Calu3 (cell line): ENCODE measurements at regions not wholly inside any gene's neighbourhood (a gene's known extent, or its start where the extent isn't known, plus 50 kb on each side); places are given as distances from the start of the nearest gene placed in this dataset.
"Not testable (repeated sequence)": the region's sequence is repeated elsewhere in the genome, so short reads cannot be mapped to it uniquely, and the experiment has no call there.

ENCODE experiments used
- BruUV-seq: library from RNA; stranded (reverse); fragments of 400-500 nt; replicated peaks from 2 replicates; lab custom pipeline; 2021; lab: Mats Ljungman, UMichigan
- CTCF ChIA-PET: fragments of 300-600 bp; sonication (Branson Sonifier 250); formaldehyde crosslinking; loops from one replicate; lab custom pipeline; 2022; ENCODE audit warnings: antibody characterized with exemption; lab: Charles Lee
- DNase-seq: peaks from one replicate; pipeline ENCODE4 v3.0.0; 2022
- H3K27ac Mint-ChIP-seq: one replicate; pipeline ENCODE4 v1.8.0; 2022; ENCODE audit warnings: mixed read lengths; ENCODE audit not compliant: unreplicated experiment
- H3K27me3 Mint-ChIP-seq: one replicate; pipeline ENCODE4 v1.8.0; 2022; ENCODE audit warnings: mixed read lengths; ENCODE audit not compliant: unreplicated experiment
- H3K36me3 Mint-ChIP-seq: one replicate; pipeline ENCODE4 v1.8.0; 2022; ENCODE audit warnings: mild to moderate bottlenecking, moderate library complexity, mixed read lengths; ENCODE audit not compliant: insufficient read depth, unreplicated experiment
- H3K4me1 Mint-ChIP-seq: one replicate; pipeline ENCODE4 v1.8.0; 2022; ENCODE audit warnings: mild to moderate bottlenecking, low read depth, mixed read lengths; ENCODE audit not compliant: unreplicated experiment
- H3K4me3 Mint-ChIP-seq: one replicate; pipeline ENCODE4 v1.8.0; 2022; ENCODE audit warnings: mild to moderate bottlenecking, low read depth, moderate library complexity, mixed read lengths; ENCODE audit not compliant: unreplicated experiment
- H3K9me3 Mint-ChIP-seq: one replicate; pipeline ENCODE4 v1.8.0; 2022; ENCODE audit warnings: low read depth, mixed read lengths; ENCODE audit not compliant: unreplicated experiment
- intact Hi-C: fragments of 100-400 bp; cut with micrococcal nuclease; formaldehyde crosslinking; loops from one replicate; pipeline ENCODE4 v1.10.0; 2022; ENCODE audit not compliant: unreplicated experiment
- TF ChIP-seq, protein P1 (sequence below): fragments of 200-600 bp; IDR thresholded peaks from one replicate; pipeline ENCODE4 v1.8.0; 2022; ENCODE audit warnings: antibody characterized with exemption; ENCODE audit not compliant: unreplicated experiment

DNA sequence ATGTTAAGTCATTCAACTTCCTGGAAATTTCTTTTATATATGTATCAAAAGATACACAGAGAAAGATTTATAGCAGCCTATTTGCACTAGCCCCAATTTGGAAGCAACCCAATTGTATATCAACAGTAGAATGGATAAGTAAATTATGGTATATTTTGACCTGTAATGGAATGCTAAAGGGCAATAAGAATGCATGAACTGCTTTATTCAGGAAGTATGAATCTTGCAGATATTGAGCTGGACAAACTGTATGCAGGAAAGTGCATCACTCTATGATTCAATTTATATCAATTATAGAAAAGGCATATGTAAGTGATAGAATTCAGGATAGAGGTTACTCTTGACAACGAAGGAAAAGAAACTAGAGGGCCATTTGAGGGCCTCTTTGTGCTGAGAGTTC lies 913.1 kb upstream of the FBXO33 start:
- no peak overlapping the region for H3K4me3 Mint-ChIP-seq
- H3K36me3 Mint-ChIP-seq: no peaks in the 10 kb centered on the region
- intact Hi-C loops: no loop called here
- CTCF ChIA-PET: no interaction called here
- no TSS peak for BruUV-seq
- no peaks in the 10 kb centered on the region for H3K27me3 Mint-ChIP-seq
- TF ChIP-seq, protein P1, sequence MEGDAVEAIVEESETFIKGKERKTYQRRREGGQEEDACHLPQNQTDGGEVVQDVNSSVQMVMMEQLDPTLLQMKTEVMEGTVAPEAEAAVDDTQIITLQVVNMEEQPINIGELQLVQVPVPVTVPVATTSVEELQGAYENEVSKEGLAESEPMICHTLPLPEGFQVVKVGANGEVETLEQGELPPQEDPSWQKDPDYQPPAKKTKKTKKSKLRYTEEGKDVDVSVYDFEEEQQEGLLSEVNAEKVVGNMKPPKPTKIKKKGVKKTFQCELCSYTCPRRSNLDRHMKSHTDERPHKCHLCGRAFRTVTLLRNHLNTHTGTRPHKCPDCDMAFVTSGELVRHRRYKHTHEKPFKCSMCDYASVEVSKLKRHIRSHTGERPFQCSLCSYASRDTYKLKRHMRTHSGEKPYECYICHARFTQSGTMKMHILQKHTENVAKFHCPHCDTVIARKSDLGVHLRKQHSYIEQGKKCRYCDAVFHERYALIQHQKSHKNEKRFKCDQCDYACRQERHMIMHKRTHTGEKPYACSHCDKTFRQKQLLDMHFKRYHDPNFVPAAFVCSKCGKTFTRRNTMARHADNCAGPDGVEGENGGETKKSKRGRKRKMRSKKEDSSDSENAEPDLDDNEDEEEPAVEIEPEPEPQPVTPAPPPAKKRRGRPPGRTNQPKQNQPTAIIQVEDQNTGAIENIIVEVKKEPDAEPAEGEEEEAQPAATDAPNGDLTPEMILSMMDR: no peak
- no peak for DNase-seq
- H3K9me3 Mint-ChIP-seq: peaks cover 12% of the 10 kb centered on the region
- H3K27ac Mint-ChIP-seq: no peak overlapping the region
- H3K4me1 Mint-ChIP-seq: no peaks in the 10 kb centered on the region

DNA sequence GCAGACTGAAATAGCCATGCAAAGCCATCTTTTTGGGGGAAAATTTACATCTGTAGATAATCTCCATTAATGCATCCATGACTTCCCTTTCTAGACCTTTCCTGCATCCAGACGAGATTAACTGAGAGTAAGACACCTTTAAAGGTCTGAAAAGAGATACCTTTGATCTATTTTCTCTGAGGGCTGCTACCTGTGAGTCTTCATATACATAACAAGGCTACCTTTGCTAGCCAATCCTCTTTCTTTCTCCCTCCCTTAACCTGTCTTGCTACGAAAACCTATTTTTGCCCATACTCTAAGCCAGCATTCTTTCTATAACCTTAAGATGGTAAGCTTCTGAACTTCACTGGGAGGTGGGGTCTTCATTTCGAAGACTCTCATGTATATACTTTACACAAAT lies 908.5 kb upstream of the FBXO33 start:
- no TSS peak for BruUV-seq
- Mint-ChIP-seq H3K9me3 (peaks cover 14% of the 10 kb centered on the region), H3K36me3 (no peaks in the 10 kb centered on the region), H3K4me3 (no peak overlapping the region), H3K27me3 (no peaks in the 10 kb centered on the region), H3K4me1 (no peaks in the 10 kb centered on the region), H3K27ac (no peak overlapping the region)
- intact Hi-C loops: no loop called here
- DNase-seq: no peak
- CTCF ChIA-PET: no interaction called here
- TF ChIP-seq, protein P1: no peak

DNA sequence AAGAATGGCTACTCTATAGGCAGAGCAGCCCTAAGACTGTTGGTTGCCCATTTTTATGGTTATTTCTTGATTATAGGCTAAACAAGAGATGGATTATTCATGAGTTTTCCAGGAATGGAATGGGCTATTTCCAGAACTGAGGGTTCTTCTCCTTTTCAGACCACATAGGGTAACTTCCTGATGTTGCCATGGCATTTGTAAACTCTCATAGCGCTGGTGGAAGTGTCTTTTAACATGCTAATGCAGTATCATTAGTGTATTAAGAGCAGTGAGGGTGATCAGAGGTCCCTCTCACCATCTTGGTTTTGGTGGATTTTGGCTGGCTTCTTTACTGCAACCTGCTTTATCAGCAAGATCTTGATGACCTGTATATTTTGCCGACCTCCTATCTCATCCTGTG lies 904.6 kb upstream of the FBXO33 start:
- no peaks in the 10 kb centered on the region for H3K27me3 Mint-ChIP-seq
- CTCF ChIA-PET: no interaction called here
- no peak for DNase-seq
- no peak overlapping the region for H3K27ac Mint-ChIP-seq
- H3K4me1 Mint-ChIP-seq: no peaks in the 10 kb centered on the region
- no TSS peak for BruUV-seq
- H3K36me3 Mint-ChIP-seq: no peaks in the 10 kb centered on the region
- no peak overlapping the region for H3K4me3 Mint-ChIP-seq
- intact Hi-C loops: no loop called here
- peaks cover 13% of the 10 kb centered on the region for H3K9me3 Mint-ChIP-seq
- TF ChIP-seq, protein P1: no peak

DNA sequence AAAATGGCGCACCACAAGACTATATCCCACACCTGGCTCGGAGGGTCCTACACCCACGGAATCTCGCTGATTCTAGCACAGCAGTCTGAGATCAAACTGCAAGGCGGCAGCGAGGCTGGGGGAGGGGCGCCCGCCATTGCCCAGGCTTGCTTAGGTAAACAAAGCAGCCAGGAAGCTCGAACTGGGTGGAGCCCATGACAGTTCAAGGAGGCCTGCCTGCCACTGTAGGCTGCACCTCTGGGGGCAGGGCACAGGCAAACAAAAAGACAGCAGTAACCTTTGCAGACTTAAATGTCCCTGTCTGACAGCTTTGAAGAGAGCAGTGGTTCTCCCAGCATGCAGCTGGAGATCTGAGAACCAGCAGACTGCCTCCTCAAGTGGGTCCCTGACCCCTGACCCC lies 894.3 kb upstream of the FBXO33 start:
- H3K9me3 Mint-ChIP-seq, H3K27ac Mint-ChIP-seq, BruUV-seq, DNase-seq, CTCF ChIA-PET, H3K27me3 Mint-ChIP-seq, H3K36me3 Mint-ChIP-seq, intact Hi-C loops, H3K4me1 Mint-ChIP-seq, H3K4me3 Mint-ChIP-seq: not testable (repeated sequence)

DNA sequence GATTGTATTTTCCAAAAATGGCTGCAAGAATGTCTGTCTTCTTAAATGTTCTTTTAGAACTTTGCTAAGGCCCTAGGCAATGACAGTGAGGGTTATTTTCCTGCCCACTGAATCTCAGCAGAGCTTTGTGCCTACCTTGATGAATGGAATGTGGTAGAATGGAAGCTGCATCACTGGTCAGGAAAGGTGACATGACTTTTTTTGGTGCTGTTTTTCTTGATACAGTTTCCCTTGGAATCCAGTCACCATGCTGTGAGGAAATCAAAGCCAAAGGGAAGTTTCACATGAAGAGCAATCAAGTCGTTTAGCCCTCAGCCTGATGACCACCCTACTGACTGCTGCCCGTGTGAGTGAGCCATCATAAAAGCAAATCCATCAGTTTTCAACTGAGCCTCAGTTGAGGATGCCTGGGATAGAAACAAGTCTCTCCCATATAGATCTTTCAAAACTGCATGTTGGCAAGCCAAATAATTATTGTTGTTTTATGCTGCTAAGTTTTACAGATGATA lies 886.0 kb upstream of the FBXO33 start:
- no peak overlapping the region for H3K4me3 Mint-ChIP-seq
- H3K27ac Mint-ChIP-seq: no peak overlapping the region
- CTCF ChIA-PET: no interaction called here
- H3K36me3 Mint-ChIP-seq: no peaks in the 10 kb centered on the region
- intact Hi-C loops: no loop called here
- TF ChIP-seq, protein P1: no peak
- peaks cover 3% of the 10 kb centered on the region for H3K9me3 Mint-ChIP-seq
- no peak for DNase-seq
- no peaks in the 10 kb centered on the region for H3K27me3 Mint-ChIP-seq
- no peaks in the 10 kb centered on the region for H3K4me1 Mint-ChIP-seq
- no TSS peak for BruUV-seq
